AML-193 (cell line): ENCODE measurements at regions not wholly inside any gene's neighbourhood (a gene's known extent, or its start where the extent isn't known, plus 50 kb on each side); places are given as distances from the start of the nearest gene placed in this dataset.
"Not testable (repeated sequence)": the region's sequence is repeated elsewhere in the genome, so short reads cannot be mapped to it uniquely, and the experiment has no call there.

ENCODE experiments used
- DNase-seq, 2 experiments: peaks; one replicate each; lab custom pipeline; 2025; lab: John Stamatoyannopoulos, UW

DNA sequence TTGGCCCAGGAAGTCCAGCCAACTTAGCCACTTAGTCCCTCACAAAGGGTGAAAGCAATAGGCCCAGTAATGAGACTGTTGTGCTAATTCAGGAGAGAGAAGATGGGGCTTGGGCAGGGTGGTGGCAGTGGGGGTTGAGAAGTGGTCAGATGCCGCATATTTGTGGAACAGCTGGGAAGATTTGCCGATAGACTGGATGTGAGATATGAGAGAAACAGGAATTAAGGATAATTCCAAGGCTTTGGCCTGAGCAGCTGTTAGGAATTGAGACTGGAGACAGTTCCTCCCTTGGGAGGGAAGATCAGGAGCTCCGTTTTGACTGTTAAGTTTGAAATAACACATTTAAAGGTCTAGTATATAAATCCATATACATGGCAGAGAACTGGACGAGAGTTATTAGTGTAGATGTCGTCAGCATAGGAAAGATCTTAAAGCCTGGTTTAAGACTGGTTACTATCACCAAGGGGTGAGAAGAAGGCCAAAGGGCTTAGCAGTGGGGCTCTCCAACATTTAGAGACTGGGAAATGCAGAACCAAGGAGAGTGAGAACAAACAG lies 323.7 kb upstream of the FAM78B start:
- no peak for DNase-seq

DNA sequence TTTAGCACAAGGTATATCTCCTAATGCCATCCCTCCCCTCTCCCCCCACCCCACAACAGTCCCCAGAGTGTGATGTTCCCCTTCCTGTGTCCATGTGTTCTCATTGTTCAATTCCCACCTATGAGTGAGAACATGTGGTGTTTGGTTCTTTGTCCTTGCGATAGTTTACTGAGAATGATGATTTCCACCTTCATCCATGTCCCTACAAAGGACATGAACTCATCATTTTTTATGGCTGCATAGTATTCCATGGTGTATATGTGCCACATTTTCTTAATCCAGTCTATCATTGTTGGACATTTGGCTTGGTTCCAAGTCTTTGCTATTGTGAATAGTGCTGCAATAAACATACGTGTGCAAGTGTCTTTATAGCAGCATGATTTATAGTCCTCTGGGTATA lies 327.0 kb upstream of the FAM78B start:
- DNase-seq: not testable (repeated sequence)

DNA sequence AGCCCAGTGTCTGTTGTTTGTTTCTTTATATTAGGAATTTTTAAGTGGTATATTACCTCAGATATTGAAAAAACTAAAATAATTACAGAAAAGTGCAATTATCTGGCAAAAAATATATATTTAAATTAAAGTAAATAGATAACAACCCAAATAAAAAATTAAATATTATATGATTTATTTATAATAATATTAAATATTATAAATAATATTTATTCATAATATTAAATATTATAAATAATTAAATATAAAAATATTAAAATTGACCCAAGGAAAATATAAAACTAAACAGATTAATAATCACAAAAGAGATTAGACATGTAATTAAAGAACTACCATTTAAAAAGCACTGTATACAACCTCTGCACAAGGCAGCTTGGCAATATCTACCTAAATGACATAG lies 331.9 kb upstream of the POGK start:
- DNase-seq: no peak

DNA sequence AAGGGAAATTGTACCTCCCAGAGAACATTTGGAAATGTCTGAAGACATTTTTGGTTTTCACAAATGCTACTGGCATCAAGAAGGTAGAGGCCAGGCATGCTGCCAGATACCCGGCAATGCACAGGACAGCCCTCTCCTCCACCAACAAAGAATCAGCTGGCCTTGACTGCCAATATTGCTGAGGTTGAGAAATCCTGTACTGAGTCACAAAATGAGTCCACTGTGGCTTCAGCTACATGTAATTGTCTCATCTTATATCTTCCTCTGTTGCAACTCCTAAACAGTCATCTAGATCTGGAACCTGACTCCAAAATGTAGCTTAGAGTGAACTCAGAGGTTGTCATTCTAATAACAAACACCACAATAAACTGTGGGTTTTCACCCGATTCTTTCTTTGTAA lies 327.5 kb upstream of the POGK start:
- peak; percentile 61 to 83 for DNase-seq

DNA sequence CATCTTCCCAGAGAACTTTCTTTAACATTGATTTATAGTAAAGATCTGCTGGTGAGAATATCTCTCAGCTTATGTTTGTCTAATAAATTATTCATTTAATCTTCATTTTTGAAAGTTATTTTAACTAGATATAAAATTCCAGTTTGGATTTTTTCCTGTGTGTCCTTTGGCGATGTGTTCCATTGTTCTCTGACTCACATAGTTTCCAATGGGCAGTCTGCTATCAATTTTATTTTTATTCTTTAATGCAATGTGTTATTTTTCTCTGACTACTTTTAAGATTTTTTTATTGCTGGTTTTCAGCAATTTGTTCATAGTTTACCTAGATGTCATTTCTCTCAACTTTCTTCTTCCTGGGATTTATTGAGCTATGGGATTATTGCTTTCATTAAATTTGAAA lies 325.2 kb upstream of the POGK start:
- no peak for DNase-seq

DNA sequence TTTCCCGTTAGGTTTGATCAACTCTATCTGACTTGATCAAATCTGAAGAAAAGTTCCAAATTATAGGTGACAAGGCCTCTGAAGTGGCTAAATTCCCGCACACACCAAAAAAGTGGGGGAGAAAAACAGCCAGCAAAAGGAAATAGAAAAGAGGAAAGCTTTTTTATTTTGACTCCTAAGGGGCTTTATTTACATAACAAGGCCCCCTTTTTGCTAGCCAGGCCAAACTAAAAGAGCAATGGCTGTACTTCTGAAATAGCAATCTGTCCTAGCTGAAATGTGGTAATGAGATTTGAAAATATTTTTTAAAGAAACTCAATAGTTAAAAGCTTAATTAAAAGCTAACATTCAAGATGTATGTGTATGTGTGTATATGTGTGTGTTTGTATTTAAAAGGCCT lies 311.5 kb upstream of the POGK start:
- no peak for DNase-seq

DNA sequence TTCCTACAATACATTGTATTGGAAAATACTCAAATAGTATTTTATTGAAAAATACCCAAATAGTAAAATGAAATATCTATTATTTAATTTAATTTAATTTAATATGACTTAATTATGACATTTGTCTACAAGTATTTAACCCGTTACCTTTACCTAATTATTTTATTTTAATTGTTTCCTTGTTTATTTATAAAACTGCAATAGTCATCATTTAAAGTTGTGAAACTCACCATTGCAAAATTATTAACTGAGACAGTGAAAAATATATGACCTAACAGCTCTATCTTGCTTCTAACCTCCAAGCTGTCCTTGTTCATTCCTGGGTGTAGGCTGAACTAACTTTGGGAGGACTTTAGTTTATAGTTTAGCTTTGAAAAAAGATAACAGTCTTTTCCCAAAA lies 300.6 kb upstream of the POGK start:
- DNase-seq: no peak

DNA sequence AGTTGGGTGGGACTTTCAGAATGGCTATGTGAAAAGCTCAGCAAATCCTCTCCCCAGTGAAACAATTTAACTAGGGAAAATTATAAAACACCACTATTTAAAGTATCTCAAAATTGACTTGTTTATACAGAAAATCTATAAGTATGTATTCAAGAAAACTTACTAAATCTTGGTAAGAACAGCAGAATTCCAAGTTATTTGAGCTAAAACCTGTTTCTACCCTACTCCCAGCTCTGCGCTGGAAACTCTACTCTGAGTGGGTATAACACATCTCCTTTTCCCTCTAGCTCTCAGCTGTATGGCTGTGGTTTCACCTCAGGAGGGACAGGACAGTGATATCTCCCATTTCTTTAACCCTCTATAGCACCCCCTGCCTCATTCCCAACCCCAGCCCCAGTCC lies 295.2 kb upstream of the POGK start:
- DNase-seq: no peak

DNA sequence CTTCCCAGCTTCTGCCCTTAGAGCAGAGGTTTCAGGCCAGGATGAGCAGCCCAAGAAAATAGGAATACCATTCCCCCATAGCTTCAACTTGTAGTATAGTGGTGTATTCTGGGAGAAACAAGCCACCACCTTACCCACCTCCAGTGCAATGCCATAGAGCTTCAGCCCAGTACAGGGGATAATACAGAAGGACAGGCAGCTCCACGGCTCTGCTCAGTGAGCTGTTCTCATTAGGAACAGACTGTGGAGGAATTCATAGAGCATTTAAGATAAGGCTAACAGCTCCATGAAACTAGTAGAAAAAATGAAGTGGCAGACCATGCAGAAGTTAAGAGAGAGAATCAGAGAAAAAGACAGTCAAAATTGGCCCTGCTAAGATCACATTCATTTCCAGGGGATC lies 294.7 kb upstream of the POGK start:
- DNase-seq: no peak

DNA sequence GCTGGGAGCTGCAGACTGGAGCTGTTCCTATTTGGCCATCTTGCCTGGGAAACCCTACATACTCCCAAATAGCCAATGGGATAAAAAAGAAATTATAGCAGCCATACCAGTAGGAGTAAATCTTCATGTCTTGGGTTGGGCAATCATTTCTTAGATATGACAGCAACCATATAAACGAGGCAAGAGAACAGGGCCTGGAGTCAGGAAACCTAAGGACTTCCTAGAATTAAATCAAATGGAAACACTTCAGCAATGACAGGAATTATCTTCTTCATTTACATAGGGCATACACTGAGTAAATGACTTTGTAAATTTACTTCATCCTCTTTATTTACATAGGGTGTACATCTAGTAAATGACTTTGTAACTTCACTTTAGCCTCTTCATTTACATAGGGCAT lies 286.6 kb upstream of the POGK start:
- no peak for DNase-seq

DNA sequence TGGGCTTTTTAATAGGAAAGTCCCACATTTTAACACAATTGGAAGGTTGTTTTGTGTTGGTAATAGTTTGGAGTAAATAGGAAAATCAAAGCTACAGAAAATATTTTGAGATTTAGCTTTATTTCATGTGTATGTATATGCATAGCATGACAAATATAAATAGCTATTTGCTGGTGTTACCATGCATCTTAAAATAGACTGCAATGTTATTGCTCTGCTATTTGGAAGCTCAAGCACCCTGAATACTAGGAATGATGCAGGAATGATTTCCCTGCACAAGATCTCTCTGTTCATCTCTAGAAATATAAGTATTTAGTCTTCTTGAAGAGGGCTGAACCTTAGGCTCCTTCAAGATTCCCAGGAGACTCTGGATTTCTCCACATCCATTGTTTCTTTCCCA lies 268.3 kb upstream of the POGK start:
- DNase-seq: no peak

DNA sequence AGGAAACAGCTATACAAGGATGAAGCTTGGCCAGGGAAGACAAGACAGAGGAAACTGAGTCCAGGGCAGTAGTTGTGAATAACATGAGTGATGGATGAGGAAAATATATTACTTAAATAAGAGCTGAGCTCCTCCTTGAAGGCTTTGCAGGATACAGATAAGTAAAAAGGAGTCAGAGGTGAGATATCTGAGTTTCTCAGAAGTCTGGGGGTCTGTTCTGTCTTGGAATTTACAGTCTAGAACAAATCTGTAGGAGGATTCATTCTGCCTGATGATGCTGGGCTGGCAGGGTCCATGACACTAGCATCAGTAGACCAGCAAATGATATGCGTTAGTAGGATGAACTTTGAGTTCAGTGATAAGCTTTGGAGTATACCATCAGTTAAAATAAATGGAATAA lies 266.1 kb upstream of the POGK start:
- DNase-seq: no peak

DNA sequence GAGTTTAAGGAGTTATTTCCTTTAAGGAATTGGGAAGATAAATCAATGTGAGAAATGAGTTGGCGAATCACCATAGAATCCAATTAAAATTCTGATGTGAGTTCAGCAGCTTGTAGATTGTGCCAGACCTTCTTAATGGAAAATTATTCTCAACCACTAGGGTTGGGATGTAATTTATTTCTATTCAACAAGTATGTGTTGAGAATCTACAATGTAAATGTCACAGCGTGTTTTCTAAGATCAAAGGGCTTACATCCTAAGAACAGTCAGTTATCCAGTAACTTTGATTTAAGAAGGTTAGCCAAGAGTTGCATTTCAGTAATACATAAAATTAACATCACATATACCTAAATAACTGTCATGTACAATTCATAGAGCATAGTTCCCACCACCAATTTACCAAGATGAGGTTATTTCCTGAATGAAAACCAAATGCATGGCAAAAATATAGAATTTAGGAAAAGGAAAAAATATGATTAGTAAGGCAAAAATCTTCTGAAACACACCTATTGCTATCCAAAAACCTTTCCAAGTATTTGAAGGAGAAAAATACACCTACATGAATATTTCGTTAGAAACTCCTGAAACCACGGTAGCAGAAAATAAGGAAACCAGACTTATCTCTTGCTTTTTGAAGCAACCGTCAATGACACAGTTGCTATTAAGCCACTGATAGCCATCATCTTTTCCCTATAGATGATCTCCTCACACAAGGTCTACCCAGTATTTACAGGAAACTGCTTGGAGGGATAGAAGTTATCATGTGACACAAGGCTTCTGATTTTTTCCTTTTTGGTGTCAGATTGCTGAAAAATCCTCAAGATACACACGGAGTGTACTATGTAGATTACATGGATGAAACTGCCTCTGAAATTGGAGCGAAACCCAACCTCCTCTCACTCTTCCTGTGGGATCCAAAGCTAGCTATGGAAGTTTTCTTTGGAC lies 259.4 kb upstream of the POGK start:
- no peak for DNase-seq

DNA sequence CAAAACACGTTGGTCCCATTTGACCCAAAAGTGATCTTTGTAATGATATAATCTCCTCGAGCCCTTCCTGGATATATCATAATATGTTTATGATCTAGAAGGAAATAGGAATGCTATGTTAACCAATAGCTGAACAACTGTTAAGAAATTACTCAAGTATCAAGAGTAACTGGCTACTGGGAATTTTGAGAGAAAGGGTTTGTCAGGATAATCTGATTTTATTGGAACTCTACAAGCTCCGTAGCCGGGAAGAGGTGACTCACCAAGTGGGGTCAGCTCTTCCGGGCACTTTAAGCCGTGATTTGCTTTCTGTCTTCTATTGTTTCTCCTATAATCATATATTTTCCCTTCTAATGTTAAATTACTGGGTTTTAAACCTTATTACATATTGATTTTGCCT lies 250.5 kb upstream of the POGK start:
- no peak for DNase-seq

DNA sequence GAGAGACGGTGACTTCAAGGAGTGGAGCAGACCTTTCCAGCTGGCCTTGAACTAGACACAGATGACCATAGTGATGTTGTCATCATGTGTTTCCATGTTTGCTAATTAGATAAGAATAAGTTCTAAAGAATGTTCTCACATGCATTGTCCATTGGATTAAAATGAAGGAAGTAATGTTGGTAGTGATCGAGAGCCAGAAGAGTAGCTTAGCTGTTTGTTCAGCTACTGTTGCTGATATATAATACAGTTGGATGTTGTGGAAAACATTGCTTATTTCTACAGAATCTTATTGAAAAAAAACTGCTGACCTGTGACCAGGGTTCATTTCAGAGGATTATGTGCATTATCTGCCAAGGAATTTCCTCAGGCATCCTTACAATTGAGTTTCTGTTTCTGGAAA lies 249.1 kb upstream of the POGK start:
- DNase-seq: no peak

DNA sequence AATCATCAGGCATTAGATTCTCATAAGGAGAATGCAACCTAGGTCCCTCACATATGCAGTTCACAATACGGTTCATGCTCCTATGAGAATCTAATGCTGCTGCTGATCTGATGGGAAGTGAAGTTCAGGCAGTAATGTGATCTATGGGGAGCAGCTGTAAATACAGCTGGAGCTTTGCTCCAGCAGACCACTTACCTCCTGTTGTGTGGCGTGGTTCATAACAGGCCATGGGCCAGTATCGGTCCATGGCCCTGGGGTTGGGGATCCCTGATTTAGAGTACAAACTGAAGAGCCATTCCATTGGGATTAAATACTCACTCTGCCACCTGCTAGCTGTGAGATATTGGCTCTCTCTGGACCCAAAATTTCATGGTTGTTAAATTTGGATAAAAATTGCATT lies 244.6 kb upstream of the POGK start:
- DNase-seq: no peak

DNA sequence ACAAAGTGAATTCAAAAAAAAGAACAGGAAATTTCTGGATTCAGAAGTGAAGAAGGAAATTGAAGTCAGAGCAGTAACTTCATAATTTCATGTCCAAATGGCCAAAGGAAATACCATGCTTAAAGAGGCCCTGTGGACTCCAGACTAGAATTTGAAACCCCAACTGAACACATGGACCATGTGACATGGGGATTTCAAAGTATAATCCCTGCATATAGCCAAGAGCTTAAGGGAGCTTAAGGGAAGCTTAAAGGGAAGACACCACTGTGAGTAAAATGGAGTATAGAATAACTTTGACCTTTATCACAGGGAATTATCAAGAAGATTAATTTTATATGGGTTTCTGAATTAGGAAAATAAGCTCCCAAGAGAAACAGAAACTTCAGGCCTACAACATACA lies 241.8 kb upstream of the POGK start:
- DNase-seq: no peak

DNA sequence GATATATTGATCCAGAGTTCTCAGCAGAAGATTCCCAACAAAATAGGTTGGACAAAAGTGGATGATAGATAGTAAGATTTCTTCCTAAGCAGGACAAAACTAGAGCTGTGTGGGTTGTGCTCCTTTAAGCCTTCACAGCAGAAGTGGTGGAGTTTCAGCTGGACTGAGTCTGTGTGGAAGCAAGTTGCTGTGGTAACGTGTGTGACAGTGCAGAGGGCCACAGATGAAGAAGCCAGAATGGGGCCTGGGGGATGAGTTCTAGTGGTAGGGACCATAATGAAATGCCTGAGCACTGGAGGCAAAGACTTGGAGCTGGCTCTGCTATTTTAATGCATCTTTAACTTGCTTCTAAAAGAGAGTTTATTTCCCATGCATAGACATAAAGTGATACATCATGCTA lies 238.7 kb upstream of the POGK start:
- DNase-seq: no peak

DNA sequence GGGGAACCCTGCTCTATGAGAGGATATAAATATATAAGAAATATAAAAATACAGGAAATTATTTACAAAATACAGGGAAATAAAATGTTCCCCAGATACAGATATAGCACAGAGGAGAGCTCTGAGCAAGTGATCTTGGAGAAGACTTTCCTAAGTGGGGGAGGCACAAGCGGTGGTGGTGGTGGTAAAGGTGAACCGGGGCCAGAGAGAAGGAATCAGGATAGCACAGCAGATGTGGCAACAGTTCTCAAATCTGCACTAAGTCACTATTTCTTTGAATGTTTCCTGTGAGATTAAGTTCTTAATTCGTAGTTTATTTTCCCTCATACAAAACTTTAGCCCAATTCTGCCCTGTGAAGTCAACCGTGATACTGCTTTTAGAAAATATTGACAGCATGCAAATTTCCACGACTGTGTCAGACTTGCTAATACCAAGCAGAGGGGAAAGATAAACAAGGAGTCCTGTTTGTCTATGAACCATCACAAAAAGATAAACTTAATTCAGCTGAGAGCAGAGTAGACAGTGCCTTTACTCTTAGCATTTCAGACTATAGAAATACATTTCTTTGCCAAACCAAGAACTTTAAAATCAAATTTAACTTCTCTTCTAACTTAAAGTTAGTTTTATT lies 237.5 kb upstream of the POGK start:
- no peak for DNase-seq

DNA sequence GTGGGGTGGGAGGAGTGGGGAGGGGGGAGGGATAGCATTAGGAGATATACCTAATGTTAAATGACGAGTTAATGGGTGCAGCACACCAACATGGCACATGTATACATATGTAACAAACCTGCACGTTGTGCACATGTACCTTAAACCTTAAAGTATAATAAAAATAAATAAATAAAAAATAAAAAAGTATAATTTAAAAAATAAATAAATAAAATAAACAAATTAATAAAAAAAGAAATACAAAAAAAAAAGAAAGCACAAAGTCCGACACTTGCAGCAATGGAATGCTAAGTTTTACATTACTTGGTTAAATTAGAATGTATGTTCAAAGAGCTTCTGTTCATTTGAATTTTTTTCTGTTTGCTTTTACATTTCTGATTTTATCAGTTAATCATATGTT lies 236.5 kb upstream of the POGK start:
- DNase-seq: not testable (repeated sequence)

DNA sequence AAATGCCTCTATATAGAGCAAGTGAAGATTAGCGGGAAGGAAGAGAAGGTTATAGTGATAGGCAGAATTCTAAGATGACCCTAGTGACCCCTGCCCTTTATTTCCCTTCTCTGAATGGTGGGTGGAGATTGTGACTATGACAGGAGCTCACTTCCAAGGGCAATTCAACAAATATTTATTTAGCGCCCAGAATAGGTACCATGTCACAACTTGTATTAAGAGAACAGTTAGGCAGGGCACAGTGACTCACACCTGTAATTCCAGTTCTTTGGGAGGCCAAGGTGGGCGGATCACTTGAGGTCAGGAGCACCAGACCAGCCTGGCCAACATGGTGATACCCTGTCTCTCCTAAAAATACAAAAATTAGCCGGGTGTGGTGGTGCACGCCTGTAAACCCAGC lies 236.0 kb upstream of the POGK start:
- DNase-seq: no peak

DNA sequence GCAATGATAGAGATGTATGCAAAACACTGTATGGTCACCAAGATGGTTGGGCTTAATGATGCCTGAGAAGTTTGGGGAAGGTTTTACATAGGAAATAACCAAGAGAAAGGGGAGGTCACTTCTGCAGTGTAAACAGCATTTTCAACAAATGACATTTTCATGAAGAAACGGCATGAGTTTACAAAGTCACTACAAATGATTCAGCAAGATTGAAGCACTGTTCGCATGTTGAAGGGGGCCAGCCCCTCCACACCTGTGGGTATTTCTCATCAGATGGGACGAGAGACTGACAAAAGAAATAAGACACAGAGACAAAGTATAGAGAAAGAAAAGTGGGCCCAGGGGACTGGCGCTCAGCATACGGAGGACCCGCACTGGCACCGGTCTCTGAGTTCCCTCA lies 234.1 kb upstream of the POGK start:
- DNase-seq: no peak

DNA sequence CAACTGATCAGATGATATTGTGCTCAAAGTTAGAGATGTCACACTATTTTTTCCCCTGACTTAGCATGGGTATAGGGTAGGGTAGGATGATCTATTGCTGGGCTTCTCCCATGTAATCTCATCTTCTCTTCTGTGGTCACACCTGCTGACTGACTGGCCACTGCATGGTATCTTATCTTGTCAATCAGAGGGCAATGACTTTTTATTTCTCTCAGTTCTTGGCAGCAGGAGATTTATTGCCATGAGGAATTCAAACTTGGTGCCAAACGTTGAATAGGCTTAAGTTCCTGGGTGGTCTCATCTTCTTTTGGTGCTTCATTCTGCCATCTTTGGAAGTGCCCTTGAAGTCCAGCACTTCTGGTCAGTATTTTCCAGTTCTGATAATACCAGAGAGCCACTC lies 226.4 kb upstream of the POGK start:
- no peak for DNase-seq
